Gastrocnemius medialis (tissue), 4 donors: ENCODE measurements at regions not wholly inside any gene's neighbourhood (a gene's known extent, or its start where the extent isn't known, plus 50 kb on each side); places are given as distances from the start of the nearest gene placed in this dataset.
"Not testable (repeated sequence)": the region's sequence is repeated elsewhere in the genome, so short reads cannot be mapped to it uniquely, and the experiment has no call there.

ENCODE experiments used
- POLR2A ChIP-seq, 2 donors: fragments of 450-650 bp; IDR thresholded peaks; one replicate each; pipeline ENCODE4 v1.6.1; 2017; ENCODE audit warnings: antibody characterized with exemption in 2 of 2, mild to moderate bottlenecking in 2 of 2, moderate library complexity in 2 of 2
- TF ChIP-seq, protein P1 (sequence below), 5 experiments: fragments of 450-650 bp in 3 of 5; fragments of 200-600 bp in 2 of 5; sonication (generic) in 2 of 5; IDR thresholded peaks in 4 of 5; conservative IDR thresholded peaks in 1 of 5; 1 replicate in 4 of 5; 2 replicates in 1 of 5; pipeline ENCODE4 v1.5.1; 2016 to 2019; ENCODE audit warnings: antibody characterized with exemption in 5 of 5, mild to moderate bottlenecking in 3 of 5, moderate library complexity in 3 of 5

DNA sequence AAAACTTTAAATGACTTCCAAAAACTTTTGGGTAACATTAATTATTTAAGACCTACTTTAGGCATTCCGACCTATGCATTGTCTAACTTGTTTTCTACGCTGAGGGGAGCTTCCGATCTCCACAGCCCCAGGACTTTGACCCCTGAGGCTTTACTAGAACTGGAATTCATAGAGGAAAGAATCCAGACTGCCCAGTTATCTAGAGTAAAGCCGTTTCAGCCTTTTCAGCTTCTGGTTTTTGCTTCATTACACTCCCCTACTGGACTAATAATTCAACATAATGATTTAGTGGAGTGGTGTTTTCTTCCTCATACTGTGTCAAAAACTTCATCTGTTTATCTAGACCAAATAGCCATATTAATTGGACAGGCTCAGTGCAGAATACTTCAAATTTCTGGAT is 571.9 kb upstream of the PTGER4 start:
- TF ChIP-seq, protein P1, sequence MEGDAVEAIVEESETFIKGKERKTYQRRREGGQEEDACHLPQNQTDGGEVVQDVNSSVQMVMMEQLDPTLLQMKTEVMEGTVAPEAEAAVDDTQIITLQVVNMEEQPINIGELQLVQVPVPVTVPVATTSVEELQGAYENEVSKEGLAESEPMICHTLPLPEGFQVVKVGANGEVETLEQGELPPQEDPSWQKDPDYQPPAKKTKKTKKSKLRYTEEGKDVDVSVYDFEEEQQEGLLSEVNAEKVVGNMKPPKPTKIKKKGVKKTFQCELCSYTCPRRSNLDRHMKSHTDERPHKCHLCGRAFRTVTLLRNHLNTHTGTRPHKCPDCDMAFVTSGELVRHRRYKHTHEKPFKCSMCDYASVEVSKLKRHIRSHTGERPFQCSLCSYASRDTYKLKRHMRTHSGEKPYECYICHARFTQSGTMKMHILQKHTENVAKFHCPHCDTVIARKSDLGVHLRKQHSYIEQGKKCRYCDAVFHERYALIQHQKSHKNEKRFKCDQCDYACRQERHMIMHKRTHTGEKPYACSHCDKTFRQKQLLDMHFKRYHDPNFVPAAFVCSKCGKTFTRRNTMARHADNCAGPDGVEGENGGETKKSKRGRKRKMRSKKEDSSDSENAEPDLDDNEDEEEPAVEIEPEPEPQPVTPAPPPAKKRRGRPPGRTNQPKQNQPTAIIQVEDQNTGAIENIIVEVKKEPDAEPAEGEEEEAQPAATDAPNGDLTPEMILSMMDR (IDR thresholded peaks at IDR 0.05 in 4 of 5, conservative IDR thresholded peaks at IDR 0.05 in 1 of 5), result not testable (repeated sequence)
- TF ChIP-seq POLR2A (IDR thresholded peaks at IDR 0.05), result not testable (repeated sequence)
